ENCODE measurements at regions not wholly inside any gene's neighbourhood (a gene's known extent, or its start where the extent isn't known, plus 50 kb on each side); places are given as distances from the start of the nearest gene placed in this dataset.

- TF ChIP-seq CTCF (IDR thresholded peaks at IDR 0.05) (no peak), POLR2A (IDR thresholded peaks at IDR 0.05) (no peak)
These were observed 239.1 kb upstream of the FGGY start for GRCh38 chr1:59057796-59058195.

Data from tibial nerve (tissue), 3 donors.